ENCODE measurements at regions not wholly inside any gene's neighbourhood (a gene's known extent, or its start where the extent isn't known, plus 50 kb on each side); places are given as distances from the start of the nearest gene placed in this dataset.

- Histone ChIP-seq H3K4me2 (ENCODE audit: insufficient read depth, insufficient read length, low read length) (no peak overlapping the region), H2BK5ac (ENCODE audit: insufficient read length, low read length) (no peak overlapping the region), H4K8ac (replicated peaks; ENCODE audit: insufficient read length, low read depth, low read length) (no peak overlapping the region), H2AFZ (ENCODE audit: low read length) (no peak overlapping the region), H2BK120ac (ENCODE audit: low read depth, low read length, poor library complexity, severe bottlenecking) (no peak overlapping the region), H3K23ac (ENCODE audit: insufficient read length, low read depth, low read length) (no peak overlapping the region), H4K5ac (ENCODE audit: insufficient read length, low read depth, low read length) (no peak overlapping the region), H2AK5ac (ENCODE audit: insufficient read length, low read length) (no peak overlapping the region), H2BK12ac (ENCODE audit: insufficient read length, low read depth, low read length) (no peak overlapping the region), H3K4me1 (ENCODE audit: insufficient read depth, low read length) (no peaks in the 10 kb centered on the region), H3K23me2 (ENCODE audit: insufficient read length, low read depth, low read length, poor library complexity, severe bottlenecking) (no peaks in the 10 kb centered on the region), H3K9ac (ENCODE audit: extremely low read depth, insufficient read length, low read length) (no peak overlapping the region), H3K56ac (ENCODE audit: insufficient read length, low read depth, low read length) (no peak overlapping the region), H3T11ph (ENCODE audit: low read length) (no peak overlapping the region), H2BK15ac (ENCODE audit: low read depth, low read length) (no peak overlapping the region), H3K9me3 (ENCODE audit: control insufficient read depth, low read depth, low read length) (no peaks in the 10 kb centered on the region), H3K27me3 (ENCODE audit: insufficient read depth, low read length) (no peaks in the 10 kb centered on the region), H3K79me2 (ENCODE audit: insufficient read depth, low read length) (no peaks in the 10 kb centered on the region), H3K27ac (ENCODE audit: insufficient read length, low read depth, low read length) (no peak overlapping the region), H4K20me1 (ENCODE audit: control insufficient read depth, insufficient read depth, insufficient read length) (no peaks in the 10 kb centered on the region), H2BK20ac (ENCODE audit: low read depth, low read length, poor library complexity, severe bottlenecking) (no peak overlapping the region), H3K79me1 (ENCODE audit: insufficient read depth, low read depth, low read length, poor library complexity, severe bottlenecking) (no peaks in the 10 kb centered on the region), H3K18ac (ENCODE audit: insufficient read length, low read depth, low read length) (no peak overlapping the region), H3K14ac (ENCODE audit: insufficient read depth, low read length) (no peak overlapping the region), H3K4ac (ENCODE audit: low read depth, low read length) (no peak overlapping the region), H4K91ac (ENCODE audit: insufficient read length, low read depth, low read length) (no peak overlapping the region)
- whole genome bisulfite sequencing (ENCODE audit: extremely low coverage, insufficient read length, low lambda C conversion rate): no CpG with 5 or more reads among the region's 2 CpGs
- Mint-ChIP-seq H3K27ac (no peak overlapping the region), H3K36me3 (ENCODE audit: insufficient read depth in 1 of 3, low read depth in 3 of 3) (no peaks in the 10 kb centered on the region), H3K27me3 (ENCODE audit: low read depth) (no peaks in the 10 kb centered on the region; the same call in 1 of the 2 replicates), H3K4me3 (no peak overlapping the region), H3K9me3 (no peaks in the 10 kb centered on the region), H3K4me1 (no peaks in the 10 kb centered on the region)
- TF ChIP-seq CTCF (conservative IDR thresholded peaks at IDR 0.05): no peak
- no peak for DNase-seq
Measured at GRCh38 chr2:17115042-17115441, 403.2 kb downstream of the RAD51AP2 start.

Data from H9 (cell line).